ENCODE measurements at regions not wholly inside any gene's neighbourhood (a gene's known extent, or its start where the extent isn't known, plus 50 kb on each side); places are given as distances from the start of the nearest gene placed in this dataset.
A peak's percentile ranks its signal among the peaks of the same experiment; 100 is the strongest.

- DNase-seq = peak in 1 of 2 donors; percentile 7
These were observed 1250.0 kb upstream of the DEFB115 start for GRCh38 chr20:30007496-30007895.
